Colonic mucosa (tissue), 4 donors: ENCODE measurements at regions not wholly inside any gene's neighbourhood (a gene's known extent, or its start where the extent isn't known, plus 50 kb on each side); places are given as distances from the start of the nearest gene placed in this dataset.

Source experiments
- DNase-seq: peaks from one replicate; pipeline ENCODE4 v3.0.0-alpha.2; 2020
- H3K27ac ChIP-seq: fragments of 200-600 bp; one replicate; pipeline ENCODE4 v1.8.0; 2021
- H3K27me3 ChIP-seq: fragments of 200-600 bp; one replicate; pipeline ENCODE4 v1.8.0; 2021
- H3K36me3 ChIP-seq: fragments of 200-600 bp; one replicate; pipeline ENCODE4 v1.8.0; 2021
- H3K4me1 ChIP-seq: fragments of 200-600 bp; one replicate; pipeline ENCODE4 v1.8.0; 2021; ENCODE audit warnings: mild to moderate bottlenecking
- H3K4me3 ChIP-seq: fragments of 200-600 bp; one replicate; pipeline ENCODE4 v1.8.0; 2021
- H3K9ac ChIP-seq, 2 donors: one replicate each; pipeline ENCODE4 v1.7.0; 2013; ENCODE audit warnings: control low read depth in 2 of 2, low read depth in 2 of 2, low read length in 2 of 2
- H3K9me3 ChIP-seq: fragments of 200-600 bp; one replicate; pipeline ENCODE4 v1.8.0; 2021
- intact Hi-C: fragments of 100-400 bp; cut with DNase I; formaldehyde crosslinking; loops from one replicate; pipeline ENCODE4 v1.14.1; 2022
- TF ChIP-seq, protein P1 (sequence below): fragments of 200-600 bp; IDR thresholded peaks from one replicate; pipeline ENCODE4 v1.8.0; 2022; ENCODE audit warnings: antibody characterized with exemption, mild to moderate bottlenecking
- donor health status: healthy.
- donor health status: DM: no; HTN: no; CAD: no.
- donor health status: DM: no; HTN: no; CAD: no.

DNA sequence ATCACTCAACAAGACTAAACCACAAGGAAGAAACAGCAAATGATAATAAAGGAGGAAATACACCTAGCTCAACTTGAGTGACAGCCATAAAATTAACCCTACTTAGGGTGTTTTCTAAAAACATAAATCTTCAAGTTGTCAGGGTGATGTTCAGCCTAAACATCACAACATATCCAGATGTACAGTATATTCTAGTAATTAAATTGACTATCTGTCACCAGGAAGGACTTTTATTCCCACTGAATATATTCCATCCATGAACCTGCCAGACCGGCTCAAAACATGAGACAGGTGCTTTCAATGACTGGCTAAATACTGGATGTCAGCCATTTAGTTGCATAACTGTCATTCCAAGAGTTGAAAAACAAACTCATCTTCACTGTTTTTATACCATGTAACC, 298.1 kb upstream of the NEBL start:
- no peak overlapping the region for H3K4me3 ChIP-seq
- no peaks in the 10 kb centered on the region for H3K4me1 ChIP-seq
- intact Hi-C loops, result no loop called here
- peak; percentile 30 for DNase-seq
- TF ChIP-seq, protein P1, sequence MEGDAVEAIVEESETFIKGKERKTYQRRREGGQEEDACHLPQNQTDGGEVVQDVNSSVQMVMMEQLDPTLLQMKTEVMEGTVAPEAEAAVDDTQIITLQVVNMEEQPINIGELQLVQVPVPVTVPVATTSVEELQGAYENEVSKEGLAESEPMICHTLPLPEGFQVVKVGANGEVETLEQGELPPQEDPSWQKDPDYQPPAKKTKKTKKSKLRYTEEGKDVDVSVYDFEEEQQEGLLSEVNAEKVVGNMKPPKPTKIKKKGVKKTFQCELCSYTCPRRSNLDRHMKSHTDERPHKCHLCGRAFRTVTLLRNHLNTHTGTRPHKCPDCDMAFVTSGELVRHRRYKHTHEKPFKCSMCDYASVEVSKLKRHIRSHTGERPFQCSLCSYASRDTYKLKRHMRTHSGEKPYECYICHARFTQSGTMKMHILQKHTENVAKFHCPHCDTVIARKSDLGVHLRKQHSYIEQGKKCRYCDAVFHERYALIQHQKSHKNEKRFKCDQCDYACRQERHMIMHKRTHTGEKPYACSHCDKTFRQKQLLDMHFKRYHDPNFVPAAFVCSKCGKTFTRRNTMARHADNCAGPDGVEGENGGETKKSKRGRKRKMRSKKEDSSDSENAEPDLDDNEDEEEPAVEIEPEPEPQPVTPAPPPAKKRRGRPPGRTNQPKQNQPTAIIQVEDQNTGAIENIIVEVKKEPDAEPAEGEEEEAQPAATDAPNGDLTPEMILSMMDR, result no peak
- H3K36me3 ChIP-seq, result no peaks in the 10 kb centered on the region
- no peak overlapping the region for H3K9ac ChIP-seq
- no peak overlapping the region for H3K27ac ChIP-seq
- H3K9me3 ChIP-seq, result no peaks in the 10 kb centered on the region
- H3K27me3 ChIP-seq, result no peaks in the 10 kb centered on the region

- intact Hi-C loops, result no loop called here
- H3K9ac ChIP-seq, result no peak overlapping the region
- H3K4me3 ChIP-seq, result no peak overlapping the region
- H3K9me3 ChIP-seq, result no peaks in the 10 kb centered on the region
- no peaks in the 10 kb centered on the region for H3K27me3 ChIP-seq
- H3K27ac ChIP-seq, result peak overlapping the region; percentile 20
- no peaks in the 10 kb centered on the region for H3K4me1 ChIP-seq
- TF ChIP-seq, protein P1, result no peak
- peak; percentile 76 for DNase-seq
- no peaks in the 10 kb centered on the region for H3K36me3 ChIP-seq
Observed at GRCh38 chr10:21194510-21194993, 297.4 kb upstream of the NEBL start.

DNA sequence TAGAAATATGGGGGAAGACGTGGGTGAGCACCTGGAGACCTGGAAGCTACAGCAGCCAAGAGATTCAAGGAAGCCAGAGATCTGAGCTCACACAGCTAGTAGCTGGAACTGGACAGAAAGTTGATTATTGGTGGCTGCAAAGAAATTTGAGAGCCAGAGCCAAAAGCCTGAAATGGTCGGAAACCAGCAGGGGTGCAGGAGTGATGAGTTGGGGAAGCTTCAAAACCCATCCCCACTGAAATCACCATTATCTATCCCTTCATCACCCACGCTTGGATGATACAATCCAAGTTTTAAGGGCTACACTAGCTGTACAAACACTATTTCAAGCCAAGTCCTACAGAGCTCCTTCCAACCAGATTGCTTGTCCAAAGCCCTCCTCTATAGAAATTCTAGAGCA, 296.1 kb upstream of the NEBL start:
- no peak for DNase-seq
- Histone ChIP-seq H3K4me1 (no peaks in the 10 kb centered on the region), H3K27ac (no peak overlapping the region), H3K9me3 (no peaks in the 10 kb centered on the region), H3K4me3 (no peak overlapping the region), H3K36me3 (no peaks in the 10 kb centered on the region), H3K9ac (no peak overlapping the region), H3K27me3 (no peaks in the 10 kb centered on the region)
- TF ChIP-seq, protein P1, result no peak
- intact Hi-C loops, result no loop called here

- TF ChIP-seq, protein P1, result no peak
- DNase-seq, result no peak
- intact Hi-C loops, result no loop called here
- Histone ChIP-seq H3K9ac (no peak overlapping the region), H3K9me3 (no peaks in the 10 kb centered on the region), H3K36me3 (no peaks in the 10 kb centered on the region), H3K27me3 (no peaks in the 10 kb centered on the region), H3K27ac (no peak overlapping the region), H3K4me3 (no peak overlapping the region), H3K4me1 (no peaks in the 10 kb centered on the region)
Observed at GRCh38 chr10:21191512-21191911, 294.4 kb upstream of the NEBL start.

DNA sequence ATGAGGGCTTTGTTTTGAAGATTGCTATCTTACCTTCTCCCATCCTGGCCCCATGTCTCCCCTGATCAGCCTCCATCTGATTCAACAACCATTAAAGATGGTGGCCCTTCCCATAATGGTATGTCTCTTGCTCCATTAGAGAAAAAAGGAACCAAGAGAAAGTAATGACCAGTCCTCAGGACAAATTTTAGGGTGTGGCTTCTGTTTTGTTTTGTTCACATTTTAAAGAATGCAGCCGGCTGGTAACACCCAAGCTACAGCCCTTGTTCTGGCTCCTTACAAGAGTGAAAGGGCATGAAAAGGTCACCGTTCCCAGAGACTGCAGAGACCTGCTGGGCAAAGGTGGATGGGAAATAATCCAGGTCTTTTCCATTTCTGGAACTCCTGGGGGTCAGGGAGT, 287.9 kb upstream of the NEBL start:
- H3K4me3 ChIP-seq, result no peak overlapping the region
- TF ChIP-seq, protein P1, result no peak
- no peak overlapping the region for H3K9ac ChIP-seq
- no peak overlapping the region for H3K27ac ChIP-seq
- no peaks in the 10 kb centered on the region for H3K9me3 ChIP-seq
- H3K27me3 ChIP-seq, result no peaks in the 10 kb centered on the region
- intact Hi-C loops, result no loop called here
- no peaks in the 10 kb centered on the region for H3K4me1 ChIP-seq
- DNase-seq, result no peak
- H3K36me3 ChIP-seq, result no peaks in the 10 kb centered on the region

GRCh38 chr10:21184216-21184615, 287.1 kb upstream of the NEBL start:
- no peak for DNase-seq
- TF ChIP-seq, protein P1, result no peak
- Histone ChIP-seq H3K36me3 (no peaks in the 10 kb centered on the region), H3K9ac (no peak overlapping the region), H3K27me3 (no peaks in the 10 kb centered on the region), H3K4me3 (no peak overlapping the region), H3K4me1 (no peaks in the 10 kb centered on the region), H3K27ac (no peak overlapping the region), H3K9me3 (no peaks in the 10 kb centered on the region)
- intact Hi-C loops, result no loop called here
